NCI-H146 (cell line): ENCODE measurements at regions not wholly inside any gene's neighbourhood (a gene's known extent, or its start where the extent isn't known, plus 50 kb on each side); places are given as distances from the start of the nearest gene placed in this dataset.
"Not testable (repeated sequence)": the region's sequence is repeated elsewhere in the genome, so short reads cannot be mapped to it uniquely, and the experiment has no call there.

ENCODE experiments used
- DNase-seq: peaks from one replicate; lab custom pipeline; 2025; lab: John Stamatoyannopoulos, UW

DNA sequence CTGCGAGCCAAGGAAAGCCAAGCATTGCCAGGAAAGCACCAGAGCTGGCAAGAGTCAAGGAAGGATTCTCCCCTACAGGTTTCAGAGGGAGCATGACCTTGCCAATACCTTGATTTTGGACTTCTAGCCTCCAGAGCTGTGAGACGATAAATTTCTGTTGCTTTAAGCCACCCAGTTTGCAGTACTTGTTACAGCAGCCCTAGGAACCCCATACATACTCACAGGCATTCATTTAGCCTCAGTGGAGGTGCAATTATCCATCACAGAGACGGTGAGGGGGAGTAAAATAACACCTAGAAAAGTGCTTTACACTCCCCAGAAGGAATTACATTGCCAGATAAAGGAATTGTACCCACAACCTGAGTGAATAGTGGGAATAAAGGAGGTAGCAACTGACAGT, 167.4 kb upstream of the NFIA start:
- no peak for DNase-seq

DNA sequence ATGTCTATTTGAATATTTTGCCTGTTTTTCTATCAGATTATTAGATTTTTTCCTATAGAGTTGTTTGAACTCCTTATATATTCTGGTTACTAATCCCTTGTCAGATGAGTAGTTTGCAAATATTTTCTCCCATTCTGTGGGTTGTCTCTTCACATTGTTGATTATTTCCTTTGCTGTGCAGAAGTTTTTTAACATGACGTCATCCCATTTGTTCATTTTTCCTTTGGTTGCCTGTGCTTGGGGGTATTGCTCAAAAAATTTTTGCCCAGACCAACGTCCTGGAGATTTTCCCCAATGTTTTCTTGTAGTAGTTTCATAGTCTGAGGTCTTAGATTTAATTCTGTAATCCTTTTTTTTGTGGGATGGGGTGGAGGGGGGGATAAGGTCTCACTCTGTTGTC, 168.7 kb upstream of the NFIA start:
- DNase-seq = not testable (repeated sequence)

DNA sequence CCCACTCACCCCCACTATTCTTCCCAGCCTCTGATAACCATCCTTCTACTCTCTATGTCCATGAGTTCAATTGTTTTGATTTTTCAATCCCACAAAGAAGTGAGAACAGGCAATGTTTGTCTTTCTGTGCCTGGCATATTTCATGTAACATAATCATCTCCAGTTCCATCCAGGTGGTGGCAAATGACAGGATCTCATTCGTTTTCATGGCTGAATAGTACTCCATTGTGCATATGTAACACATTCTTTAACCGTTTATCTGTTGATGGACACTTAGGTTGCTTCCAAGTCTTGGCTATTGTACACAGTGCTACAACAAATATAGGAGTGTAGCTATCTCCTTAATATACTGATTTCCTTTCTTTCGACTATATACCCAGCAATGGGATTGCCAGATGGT, 169.3 kb upstream of the NFIA start:
- no peak for DNase-seq

DNA sequence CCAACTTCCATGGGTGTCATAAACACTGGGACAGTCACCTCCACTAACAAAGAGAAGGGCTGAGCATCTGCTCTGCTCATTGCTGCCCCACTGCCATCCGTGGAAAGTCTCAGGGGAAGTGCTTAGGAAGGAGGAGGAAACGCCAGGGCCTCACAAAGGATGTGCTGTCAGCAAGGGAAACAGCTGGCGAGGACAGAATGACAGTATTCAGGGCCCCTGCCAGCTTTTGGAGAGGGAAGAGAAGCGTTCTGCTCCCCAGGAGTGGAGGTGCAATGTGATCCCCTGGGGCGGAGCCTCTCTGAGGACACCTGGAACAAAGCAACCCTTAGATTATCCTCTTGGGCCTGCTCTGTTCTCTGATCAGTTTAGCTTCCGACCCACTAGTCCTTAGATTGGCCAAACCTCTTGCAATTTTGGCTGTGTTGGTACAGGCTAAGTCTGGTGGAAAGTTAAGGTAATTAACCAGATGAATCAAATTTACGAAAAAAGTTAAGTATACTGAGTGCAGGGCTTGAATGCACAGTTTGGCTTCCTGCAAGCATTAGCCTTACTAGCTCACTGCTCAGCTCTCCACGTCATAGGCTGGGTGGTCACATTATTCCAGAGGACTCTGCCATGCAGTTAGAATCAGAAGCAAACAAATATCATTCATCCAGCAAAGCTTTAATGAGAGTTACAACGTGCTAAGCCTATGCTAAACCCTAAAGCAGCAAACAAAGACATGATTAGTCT, 170.2 kb upstream of the NFIA start:
- no peak for DNase-seq

DNA sequence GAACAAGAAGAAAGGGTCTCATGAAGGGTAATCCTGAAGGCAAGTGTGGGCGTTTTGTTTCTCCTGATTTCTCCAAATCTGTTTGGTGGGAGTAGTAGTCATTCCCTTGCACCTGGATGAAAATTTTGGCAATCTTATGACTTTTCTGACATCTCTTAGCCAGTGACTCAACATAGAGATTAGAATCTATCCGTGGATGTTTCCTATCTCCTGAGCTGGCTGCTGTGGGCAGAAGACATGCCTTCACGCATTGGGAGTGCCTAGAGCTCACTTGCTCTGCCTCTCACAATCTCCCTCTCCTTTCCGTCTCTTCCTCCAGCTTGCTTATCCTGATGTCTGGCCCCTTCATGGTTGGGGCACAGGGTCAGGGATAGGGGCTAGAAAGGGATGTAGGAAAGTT, 174.2 kb upstream of the NFIA start:
- DNase-seq = no peak

DNA sequence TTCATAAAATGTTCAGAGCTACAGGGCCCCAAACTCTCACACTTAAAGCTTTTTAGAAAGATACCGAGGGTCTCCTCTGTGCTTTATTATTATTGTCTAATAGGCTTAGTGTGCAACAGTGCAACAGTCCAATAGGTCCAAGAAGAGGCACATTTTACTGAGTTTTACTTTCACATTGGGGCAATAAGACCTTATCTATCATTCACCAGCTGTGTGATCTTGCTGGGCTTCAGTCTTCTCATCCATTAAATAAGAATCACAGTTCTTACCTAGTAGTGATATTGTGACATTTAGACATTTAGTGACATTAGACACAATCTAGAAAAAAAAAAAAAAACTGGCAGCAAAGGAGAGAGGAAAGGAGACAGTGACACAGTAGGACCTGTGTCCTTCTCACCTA, 175.8 kb upstream of the NFIA start:
- no peak for DNase-seq

DNA sequence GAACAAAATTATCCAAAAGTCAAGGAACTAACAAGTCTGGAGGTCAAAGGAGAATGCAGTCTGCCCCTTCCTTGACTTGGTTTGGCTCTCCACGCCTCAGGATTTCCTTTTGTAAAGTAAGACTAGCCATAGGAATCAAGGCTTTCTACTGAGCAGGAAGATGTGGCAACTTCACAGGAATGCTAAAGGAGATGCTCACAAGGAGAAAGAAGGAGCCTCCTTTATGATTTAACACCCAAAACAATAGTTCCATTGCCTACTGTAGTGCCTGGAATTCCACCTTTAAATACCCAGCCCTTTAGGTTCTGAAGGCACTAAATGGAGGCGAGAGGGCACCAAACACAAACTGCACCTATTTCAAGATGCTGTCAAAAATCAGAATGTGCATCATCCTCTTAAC, 176.3 kb upstream of the NFIA start:
- DNase-seq = no peak

DNA sequence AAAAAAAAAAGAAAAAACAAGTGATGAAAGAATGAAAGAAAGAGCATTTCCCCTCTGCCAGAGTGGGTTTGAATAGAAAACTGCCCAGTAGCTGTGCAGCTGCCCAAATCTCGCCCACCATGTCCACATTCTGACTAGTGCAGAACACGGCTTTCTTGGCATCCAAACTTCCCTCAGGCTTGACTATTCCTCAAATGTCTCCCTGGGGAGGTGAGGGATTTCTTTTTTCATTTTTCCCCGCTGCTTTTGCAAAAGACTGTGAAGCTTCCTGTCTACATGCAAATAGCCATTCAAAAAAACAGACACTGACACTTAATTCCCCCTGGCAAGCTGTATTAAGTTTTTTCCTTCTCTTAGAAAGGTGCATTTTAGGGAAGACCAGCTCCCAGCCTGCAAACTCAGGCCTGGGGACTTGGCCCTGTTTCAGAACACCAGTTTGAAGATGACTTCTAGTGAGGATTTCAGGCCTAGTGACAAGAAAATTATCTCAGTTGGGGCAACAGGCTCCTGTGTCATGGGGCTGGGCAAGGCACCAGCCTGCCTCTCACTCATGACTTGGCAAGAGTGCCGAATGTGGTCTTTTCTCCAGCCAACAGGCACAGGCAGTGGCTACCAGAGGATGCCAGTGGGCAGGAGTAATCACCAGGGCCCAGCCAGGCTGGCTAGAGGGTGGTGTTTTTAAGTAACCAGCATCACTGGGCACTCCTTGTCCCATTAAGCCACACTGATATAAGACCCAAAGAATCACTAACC, 178.1 kb upstream of the NFIA start:
- DNase-seq = no peak

DNA sequence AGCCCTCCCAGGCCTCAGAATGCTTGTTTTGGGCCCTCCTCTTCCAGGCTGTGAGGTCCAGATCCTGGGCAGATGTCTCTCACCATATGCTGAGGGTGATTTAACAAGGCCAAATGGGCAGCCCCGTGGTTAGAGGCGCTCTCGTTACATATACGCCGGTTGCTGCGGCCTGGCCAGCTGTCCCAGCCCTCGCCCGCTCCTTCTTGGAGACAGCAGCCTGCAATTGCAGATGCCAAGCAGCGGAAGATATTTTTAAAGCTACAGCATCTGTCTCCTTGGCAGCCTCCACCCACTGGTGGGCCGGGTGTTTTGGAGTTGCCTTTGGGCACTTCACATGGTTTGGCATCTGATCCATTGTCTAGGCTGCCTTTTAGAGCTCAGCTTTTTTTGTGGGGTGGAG, 178.8 kb upstream of the NFIA start:
- no peak for DNase-seq

DNA sequence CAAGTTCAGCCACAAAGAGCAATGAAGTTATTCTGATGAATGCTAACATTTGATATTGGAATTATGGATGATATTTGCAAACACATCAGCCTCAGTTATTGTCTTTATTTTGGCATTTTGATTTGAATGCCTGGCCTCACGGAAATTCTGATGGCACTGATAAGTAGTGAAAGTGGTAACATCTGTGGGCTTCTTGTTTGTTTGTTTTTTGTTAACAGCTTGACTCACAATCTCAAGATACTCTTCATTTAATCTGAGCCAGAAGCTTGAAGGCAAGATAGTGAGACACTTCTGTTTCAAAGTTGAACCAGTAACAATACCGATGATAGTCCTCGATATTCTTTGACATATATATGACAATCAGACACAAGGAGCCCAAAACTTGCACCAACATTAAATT, 182.9 kb upstream of the NFIA start:
- no peak for DNase-seq

DNA sequence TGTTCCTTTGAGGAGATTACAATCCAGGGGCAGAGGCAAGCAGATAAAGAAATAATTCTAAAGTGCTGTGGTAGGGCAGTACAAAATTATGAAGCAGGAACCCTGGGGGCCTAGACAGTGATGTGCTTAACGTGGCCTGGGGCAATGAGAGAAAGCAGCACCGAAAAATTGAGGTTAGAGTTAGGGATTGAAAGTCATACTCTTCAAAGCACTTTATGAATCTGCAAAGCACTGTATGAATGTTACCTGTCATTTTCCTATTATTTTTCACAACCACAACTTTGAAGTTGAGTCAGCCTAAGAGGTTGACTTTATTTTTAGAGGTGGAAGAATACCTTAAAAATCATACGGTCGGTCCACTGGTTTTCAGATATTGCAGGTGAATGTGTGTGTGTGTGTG, 183.4 kb upstream of the NFIA start:
- no peak for DNase-seq

DNA sequence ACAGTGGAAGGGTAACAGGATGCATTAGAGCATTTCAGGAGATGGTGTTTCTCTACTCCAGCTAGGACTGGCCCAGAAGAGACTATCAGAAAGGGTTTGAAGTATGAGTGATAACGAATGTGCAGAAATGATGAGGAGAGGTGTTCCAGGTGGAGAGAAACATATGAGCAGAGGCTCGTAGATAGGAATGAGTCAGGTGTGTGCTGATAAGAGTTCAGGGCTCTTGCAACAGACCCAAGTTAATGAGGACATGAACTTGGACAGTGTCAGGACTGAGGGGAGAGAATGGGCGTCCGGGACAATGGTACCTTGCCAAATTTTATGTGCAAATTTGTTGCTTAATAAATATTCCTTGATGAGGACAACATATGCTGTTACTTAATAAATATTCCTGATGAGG, 183.9 kb upstream of the NFIA start:
- DNase-seq = no peak

DNA sequence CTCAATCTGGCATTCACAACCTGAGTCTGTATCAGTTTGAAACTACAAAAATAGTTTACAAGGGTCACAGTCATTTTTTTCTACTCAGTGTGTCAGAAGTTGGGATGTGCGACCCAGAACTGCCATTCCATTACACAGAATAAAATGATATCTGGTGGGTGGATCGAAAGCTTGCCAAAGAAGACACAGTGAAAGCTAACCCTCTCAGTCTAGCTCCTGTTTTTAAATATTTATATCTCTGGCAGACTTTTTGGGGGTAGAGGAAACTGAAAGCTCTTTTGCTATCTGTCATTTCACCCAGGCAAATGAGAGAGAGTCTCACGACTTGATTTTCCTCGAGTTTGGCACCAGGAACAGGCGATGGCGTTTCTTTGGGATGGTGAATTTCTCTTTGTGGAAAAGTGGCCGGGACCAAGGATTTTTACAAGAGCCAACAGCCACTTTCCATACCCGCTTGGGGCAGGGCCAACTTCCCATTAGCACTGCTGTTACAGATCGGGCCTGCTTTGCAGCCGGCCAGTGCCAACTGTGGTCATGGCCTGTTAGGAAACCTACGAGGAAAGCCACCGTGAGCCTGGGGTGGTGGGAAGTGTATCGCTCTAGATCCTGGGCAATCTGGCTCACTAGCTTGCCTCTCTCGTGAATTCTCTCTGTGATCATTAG, 185.5 kb upstream of the NFIA start:
- no peak for DNase-seq

DNA sequence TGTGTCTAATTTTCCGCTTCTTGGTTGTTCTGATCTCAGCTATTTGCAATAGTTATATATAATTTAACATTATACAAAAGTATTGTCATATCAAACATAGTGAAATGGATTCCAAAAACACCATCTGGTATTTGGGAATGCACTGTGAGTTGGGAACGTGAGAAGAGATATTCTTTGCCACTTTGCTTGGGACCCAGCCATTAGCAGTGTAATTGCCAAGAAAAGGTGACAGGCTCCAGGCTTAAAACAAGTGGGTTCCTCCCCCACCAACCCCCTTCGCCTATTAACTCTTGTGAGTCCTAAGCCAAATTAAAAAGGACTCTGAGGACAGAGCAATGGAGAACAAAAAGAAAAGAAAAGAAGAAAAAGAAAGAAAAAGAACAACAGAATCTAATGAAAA, 186.7 kb upstream of the NFIA start:
- DNase-seq = no peak

DNA sequence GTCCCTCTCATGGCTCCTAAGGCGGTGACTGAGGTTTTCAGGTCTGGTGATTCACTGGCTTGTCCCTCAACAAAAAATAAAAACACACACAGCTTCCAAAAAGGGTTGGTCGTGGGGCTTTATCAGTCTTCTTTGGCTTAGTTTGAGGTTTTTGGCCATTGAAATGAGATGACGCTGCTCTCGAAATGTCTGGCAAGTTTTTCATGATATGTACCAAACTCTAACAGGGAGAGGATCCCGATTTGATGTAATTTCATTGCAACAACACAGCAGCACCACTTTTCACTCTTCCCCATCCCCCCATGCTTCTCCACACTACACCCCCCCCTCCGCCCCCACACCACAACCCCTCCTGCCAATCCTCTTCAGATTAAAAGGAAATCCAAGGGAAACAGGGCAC, 187.1 kb upstream of the NFIA start:
- no peak for DNase-seq

DNA sequence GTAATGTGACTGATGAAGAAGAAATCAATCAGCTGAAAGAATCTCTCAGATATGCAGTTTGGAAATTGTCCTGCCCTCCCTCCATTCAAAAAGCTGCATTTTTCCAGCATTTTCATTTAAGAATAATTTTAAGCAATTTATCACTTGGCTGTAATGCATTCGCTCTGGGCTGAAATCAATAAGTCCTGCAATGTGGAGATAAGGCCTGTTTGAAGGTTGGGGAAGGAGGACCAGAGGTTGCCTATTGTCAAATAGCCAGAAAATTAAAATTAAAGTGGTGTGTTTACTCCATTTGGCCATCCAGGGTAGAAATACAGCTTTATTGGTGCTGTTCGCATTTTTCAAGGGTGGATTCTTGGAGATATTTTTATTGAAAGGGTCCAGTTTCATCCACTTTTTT, 187.6 kb upstream of the NFIA start:
- no peak for DNase-seq

DNA sequence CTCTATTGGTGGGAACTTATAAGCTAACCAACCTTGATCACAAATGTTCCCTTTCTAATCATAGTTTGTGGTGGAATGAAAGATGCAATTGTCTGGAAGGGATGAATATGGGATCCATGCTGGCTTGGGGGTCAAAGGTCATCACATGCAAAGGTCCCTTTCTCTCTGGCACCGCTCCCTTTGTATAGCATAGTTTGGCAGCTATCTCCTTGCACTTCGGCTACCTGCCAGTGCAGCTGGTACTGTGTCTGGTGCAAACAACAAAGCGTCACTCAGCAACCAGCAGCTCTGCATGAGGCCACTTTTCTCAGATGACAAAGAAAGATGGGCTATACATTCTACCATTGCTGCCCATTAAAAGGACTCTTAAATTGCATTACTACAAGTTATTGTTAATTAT, 188.2 kb upstream of the NFIA start:
- no peak for DNase-seq

DNA sequence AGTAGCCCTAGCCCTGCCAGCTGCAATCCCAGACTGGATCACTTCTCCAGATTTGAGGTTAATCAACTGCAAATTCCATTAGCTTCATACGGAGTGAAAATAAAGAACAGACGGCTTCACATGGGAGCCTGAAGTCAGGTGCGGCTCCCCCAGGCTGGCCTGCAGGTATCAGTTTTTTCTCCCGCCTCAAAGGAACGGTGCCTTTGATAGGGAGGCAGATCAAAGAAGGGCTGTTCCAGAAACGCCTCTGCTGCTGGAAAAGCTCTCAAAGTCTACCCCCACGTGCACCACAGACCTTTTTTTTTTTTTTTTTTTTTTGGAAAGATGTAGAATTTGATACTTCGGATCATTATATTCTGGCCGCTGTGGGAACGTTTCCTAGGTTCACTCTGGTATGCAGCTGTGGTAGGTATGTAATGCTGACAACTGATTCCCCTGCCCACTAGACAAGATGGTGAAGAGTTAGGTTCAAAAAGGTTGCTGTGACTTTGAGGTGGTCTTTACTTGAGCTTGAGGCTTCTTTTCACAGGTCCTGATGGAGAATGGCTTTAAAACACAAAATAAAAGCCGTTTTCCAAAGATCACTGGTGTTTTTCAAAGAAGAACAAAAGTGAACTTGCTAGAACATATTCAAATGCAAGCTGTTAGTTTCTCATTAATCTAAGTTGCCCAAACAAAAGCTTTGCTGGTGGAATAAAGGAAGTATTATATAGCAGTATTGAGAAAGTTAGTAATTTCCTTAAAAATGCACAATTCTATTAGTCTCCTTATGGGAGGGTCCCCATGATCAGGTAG, 189.0 kb upstream of the NFIA start:
- no peak for DNase-seq

DNA sequence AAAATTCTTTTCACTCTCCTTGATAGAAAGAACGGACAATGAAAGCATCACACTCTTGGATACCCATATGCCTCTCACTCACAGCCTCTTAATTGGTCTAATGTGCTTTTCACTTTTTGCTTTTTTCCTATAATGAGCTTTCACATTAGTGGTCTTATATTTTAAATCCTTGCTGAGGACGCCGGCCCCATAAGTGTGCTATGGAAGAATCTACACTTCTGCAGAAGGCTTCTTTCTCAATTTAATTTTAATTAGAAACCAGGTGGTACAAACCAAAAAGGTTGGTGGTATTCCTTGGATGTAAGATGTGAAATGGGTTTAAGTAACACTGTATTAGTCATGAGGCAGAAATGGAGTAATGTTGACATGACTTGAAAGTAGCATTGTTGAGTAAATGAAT, 190.6 kb upstream of the NFIA start:
- DNase-seq = no peak

DNA sequence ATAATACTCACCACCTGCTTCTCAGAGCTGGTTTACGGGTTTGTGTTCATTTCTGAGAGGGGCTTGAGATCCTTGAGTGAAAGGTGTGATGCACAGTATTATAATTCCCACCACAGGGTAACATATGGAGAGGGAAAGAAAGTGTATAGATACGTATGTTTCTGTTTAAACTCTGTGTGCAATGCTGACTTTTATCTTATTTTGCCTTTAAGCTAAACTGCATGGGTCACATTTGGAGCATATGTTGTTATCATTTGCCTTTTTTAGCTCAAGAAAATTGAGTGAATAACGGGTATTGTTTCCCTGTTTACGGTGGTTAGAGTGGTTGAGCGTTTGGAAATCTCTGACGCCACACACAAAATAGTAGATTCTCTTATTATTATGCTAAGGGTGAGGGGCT, 191.1 kb upstream of the NFIA start:
- no peak for DNase-seq

DNA sequence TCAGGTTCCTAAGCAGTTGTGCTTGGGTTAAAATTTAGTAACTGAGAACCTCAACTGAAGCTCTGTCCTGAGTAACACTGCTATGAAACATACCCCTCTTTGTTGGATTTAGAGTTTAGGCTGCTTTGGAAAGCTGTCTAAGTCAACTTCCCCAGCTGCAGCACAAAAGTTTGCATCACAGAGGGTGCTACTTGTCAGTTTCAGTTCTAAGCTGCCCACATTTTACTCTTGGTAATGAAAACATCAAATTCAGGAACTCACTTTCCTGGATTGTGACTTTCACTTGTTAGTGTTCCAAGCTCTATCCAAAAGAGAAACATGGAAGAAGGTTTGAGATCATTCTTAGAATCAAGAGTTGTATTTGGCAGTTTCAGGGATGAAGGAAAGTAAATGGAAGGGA, 191.7 kb upstream of the NFIA start:
- no peak for DNase-seq

DNA sequence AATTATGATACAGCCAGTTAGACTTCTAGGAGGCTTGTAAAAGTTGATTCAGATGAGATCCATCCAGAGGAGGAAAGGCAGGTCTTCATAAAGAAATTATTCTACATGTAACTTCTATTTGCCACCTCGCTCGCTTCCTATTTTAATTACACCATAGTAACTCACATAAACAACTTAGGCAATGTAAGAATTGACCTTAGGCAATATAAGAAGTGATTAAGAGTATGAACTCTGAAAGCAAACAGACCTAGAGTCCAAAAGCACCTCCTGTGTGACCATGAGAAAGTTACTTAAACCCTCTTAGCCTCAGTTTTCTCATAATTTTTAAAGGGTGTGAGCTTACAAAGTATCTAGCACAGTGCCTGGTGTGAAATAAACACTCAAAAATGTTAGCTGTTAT, 192.7 kb upstream of the NFIA start:
- DNase-seq = no peak

DNA sequence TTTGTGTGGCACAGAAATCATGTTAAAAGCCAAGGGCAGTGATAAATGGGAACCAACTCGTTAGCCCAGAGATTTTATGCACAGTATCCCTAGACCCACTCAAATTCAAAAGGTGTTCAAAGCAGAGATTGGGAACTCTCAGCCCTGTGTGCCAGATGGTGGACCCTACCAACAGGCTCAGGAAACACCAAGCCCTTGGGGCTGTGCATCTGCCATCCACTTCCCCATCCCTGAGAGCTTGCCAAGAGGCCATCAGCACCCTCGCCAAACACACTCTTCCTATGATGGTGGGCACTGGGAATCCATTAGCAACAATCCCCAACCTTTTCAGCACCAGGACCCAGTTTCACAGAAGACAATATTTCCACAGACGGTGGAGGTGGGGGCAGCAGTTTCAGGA, 194.2 kb upstream of the NFIA start:
- DNase-seq = no peak
